Skeletal muscle satellite cell (primary cell): ENCODE measurements at regions not wholly inside any gene's neighbourhood (a gene's known extent, or its start where the extent isn't known, plus 50 kb on each side); places are given as distances from the start of the nearest gene placed in this dataset.

Experiments
- H3K27me3 ChIP-seq: 2 replicates; pipeline ENCODE4 v1.7.0; 2013; ENCODE audit warnings: low read length; ENCODE audit not compliant: control insufficient read depth, insufficient read depth
- H3K36me3 ChIP-seq: 2 replicates; pipeline ENCODE4 v1.7.0; 2013; ENCODE audit warnings: mild to moderate bottlenecking, control low read depth, low read length; ENCODE audit not compliant: insufficient read depth
- H3K4me1 ChIP-seq: 2 replicates; pipeline ENCODE4 v1.7.0; 2013; ENCODE audit warnings: low read length; ENCODE audit not compliant: control insufficient read depth, insufficient read depth
- H3K4me2 ChIP-seq: 2 replicates; pipeline ENCODE4 v1.7.0; 2013; ENCODE audit warnings: mild to moderate bottlenecking, low read length
- H3K4me3 ChIP-seq: 2 replicates; pipeline ENCODE4 v1.7.0; 2013; ENCODE audit warnings: low read length
- H3K9ac ChIP-seq: 2 replicates; pipeline ENCODE4 v1.7.0; 2013; ENCODE audit warnings: mild to moderate bottlenecking, low read depth, low read length, moderate library complexity
- H3K9me3 ChIP-seq: replicated peaks from 2 replicates; pipeline ENCODE4 v1.7.0; 2013; ENCODE audit warnings: mild to moderate bottlenecking, control low read depth, low read length

GRCh38 chr18:78645216-78645615, 334.4 kb upstream of the SALL3 start:
- H3K4me1 ChIP-seq = no peaks in the 10 kb centered on the region
- H3K4me3 ChIP-seq = no peak overlapping the region
- peaks cover 24% of the 10 kb centered on the region for H3K9me3 ChIP-seq
- no peaks in the 10 kb centered on the region for H3K36me3 ChIP-seq
- no peak overlapping the region for H3K9ac ChIP-seq
- no peak overlapping the region for H3K4me2 ChIP-seq
- H3K27me3 ChIP-seq = no peaks in the 10 kb centered on the region

GRCh38 chr18:78647018-78647417, 332.6 kb upstream of the SALL3 start:
- Histone ChIP-seq H3K4me2 (no peak overlapping the region), H3K4me3 (no peak overlapping the region), H3K4me1 (no peaks in the 10 kb centered on the region), H3K27me3 (no peaks in the 10 kb centered on the region), H3K9ac (no peak overlapping the region), H3K9me3 (peaks cover 17% of the 10 kb centered on the region), H3K36me3 (no peaks in the 10 kb centered on the region)

- Histone ChIP-seq H3K36me3 (no peaks in the 10 kb centered on the region), H3K9ac (no peak overlapping the region), H3K4me2 (no peak overlapping the region), H3K27me3 (no peaks in the 10 kb centered on the region), H3K4me1 (no peaks in the 10 kb centered on the region), H3K9me3 (peaks cover 23% of the 10 kb centered on the region), H3K4me3 (no peak overlapping the region)
These were observed 330.2 kb upstream of the SALL3 start for GRCh38 chr18:78649421-78649820.

GRCh38 chr18:78650926-78651325, 328.7 kb upstream of the SALL3 start:
- H3K36me3 ChIP-seq = no peaks in the 10 kb centered on the region
- no peak overlapping the region for H3K9ac ChIP-seq
- no peaks in the 10 kb centered on the region for H3K27me3 ChIP-seq
- no peak overlapping the region for H3K4me2 ChIP-seq
- peaks cover 19% of the 10 kb centered on the region for H3K9me3 ChIP-seq
- no peaks in the 10 kb centered on the region for H3K4me1 ChIP-seq
- no peak overlapping the region for H3K4me3 ChIP-seq

- H3K9me3 ChIP-seq = peaks cover 19% of the 10 kb centered on the region
- H3K9ac ChIP-seq = no peak overlapping the region
- no peaks in the 10 kb centered on the region for H3K36me3 ChIP-seq
- no peak overlapping the region for H3K4me3 ChIP-seq
- no peaks in the 10 kb centered on the region for H3K27me3 ChIP-seq
- no peaks in the 10 kb centered on the region for H3K4me1 ChIP-seq
- H3K4me2 ChIP-seq = no peak overlapping the region
These were observed 327.5 kb upstream of the SALL3 start for GRCh38 chr18:78652001-78652545.

GRCh38 chr18:78655921-78656320, 323.7 kb upstream of the SALL3 start:
- H3K36me3 ChIP-seq = no peaks in the 10 kb centered on the region
- H3K27me3 ChIP-seq = no peaks in the 10 kb centered on the region
- H3K4me2 ChIP-seq = no peak overlapping the region
- peaks cover 7% of the 10 kb centered on the region for H3K9me3 ChIP-seq
- no peak overlapping the region for H3K4me3 ChIP-seq
- no peaks in the 10 kb centered on the region for H3K4me1 ChIP-seq
- H3K9ac ChIP-seq = no peak overlapping the region

GRCh38 chr18:78656346-78656925, 323.2 kb upstream of the SALL3 start:
- no peak overlapping the region for H3K4me2 ChIP-seq
- no peaks in the 10 kb centered on the region for H3K27me3 ChIP-seq
- H3K36me3 ChIP-seq = no peaks in the 10 kb centered on the region
- H3K4me1 ChIP-seq = no peaks in the 10 kb centered on the region
- H3K9ac ChIP-seq = no peak overlapping the region
- H3K9me3 ChIP-seq = peaks cover 12% of the 10 kb centered on the region
- H3K4me3 ChIP-seq = no peak overlapping the region

GRCh38 chr18:78658531-78658930, 321.1 kb upstream of the SALL3 start:
- Histone ChIP-seq H3K36me3 (no peaks in the 10 kb centered on the region), H3K27me3 (no peaks in the 10 kb centered on the region), H3K9me3 (peaks cover 12% of the 10 kb centered on the region), H3K9ac (no peak overlapping the region), H3K4me1 (no peaks in the 10 kb centered on the region), H3K4me3 (no peak overlapping the region), H3K4me2 (no peak overlapping the region)

GRCh38 chr18:78659057-78659456, 320.6 kb upstream of the SALL3 start:
- Histone ChIP-seq H3K4me3 (no peak overlapping the region), H3K27me3 (no peaks in the 10 kb centered on the region), H3K4me1 (no peaks in the 10 kb centered on the region), H3K9ac (no peak overlapping the region), H3K36me3 (no peaks in the 10 kb centered on the region), H3K4me2 (no peak overlapping the region), H3K9me3 (peaks cover 15% of the 10 kb centered on the region)

GRCh38 chr18:78659748-78660147, 319.9 kb upstream of the SALL3 start:
- Histone ChIP-seq H3K36me3 (no peaks in the 10 kb centered on the region), H3K4me1 (no peaks in the 10 kb centered on the region), H3K27me3 (no peaks in the 10 kb centered on the region), H3K9ac (no peak overlapping the region), H3K4me2 (no peak overlapping the region), H3K4me3 (no peak overlapping the region), H3K9me3 (peaks cover 15% of the 10 kb centered on the region)

- Histone ChIP-seq H3K9me3 (peaks cover 15% of the 10 kb centered on the region), H3K4me3 (no peak overlapping the region), H3K4me1 (no peaks in the 10 kb centered on the region), H3K9ac (no peak overlapping the region), H3K36me3 (no peaks in the 10 kb centered on the region), H3K4me2 (no peak overlapping the region), H3K27me3 (no peaks in the 10 kb centered on the region)
These were observed 319.3 kb upstream of the SALL3 start for GRCh38 chr18:78660311-78660710.

GRCh38 chr18:78661316-78661715, 318.3 kb upstream of the SALL3 start:
- no peak overlapping the region for H3K4me3 ChIP-seq
- no peak overlapping the region for H3K9ac ChIP-seq
- no peaks in the 10 kb centered on the region for H3K27me3 ChIP-seq
- peaks cover 15% of the 10 kb centered on the region for H3K9me3 ChIP-seq
- H3K4me1 ChIP-seq = no peaks in the 10 kb centered on the region
- H3K4me2 ChIP-seq = no peak overlapping the region
- no peaks in the 10 kb centered on the region for H3K36me3 ChIP-seq
